Thoracic aorta (tissue), 2 donors: ENCODE measurements at regions not wholly inside any gene's neighbourhood (a gene's known extent, or its start where the extent isn't known, plus 50 kb on each side); places are given as distances from the start of the nearest gene placed in this dataset.
"Not testable (repeated sequence)": the region's sequence is repeated elsewhere in the genome, so short reads cannot be mapped to it uniquely, and the experiment has no call there.

Source experiments
- ATAC-seq: fragments of 150-250 bp; one replicate; pipeline ENCODE4 v1.8.0; 2017; ENCODE audit warnings: low read depth; ENCODE audit not compliant: insufficient number of reproducible peaks, low FRiP score
- DNase-seq: peaks from one replicate; pipeline ENCODE4 v3.0.0-alpha.2; 2020; ENCODE audit warnings: low spot score
- H3K27ac ChIP-seq, 2 donors: fragments of 200-600 bp; sonication (generic); 1 replicate in 1 of 2; 2 replicates in 1 of 2; pipeline ENCODE4 v1.5.1; 2016; ENCODE audit warnings: mild to moderate bottlenecking in 2 of 2, moderate library complexity in 2 of 2
- H3K27me3 ChIP-seq: fragments of 200-600 bp; sonication (generic); replicated peaks from 2 replicates; pipeline ENCODE4 v1.6.0; 2016; ENCODE audit warnings: mild to moderate bottlenecking; ENCODE audit not compliant: insufficient read depth
- H3K36me3 ChIP-seq: fragments of 200-600 bp; sonication (generic); one replicate; pipeline ENCODE4 v1.5.1; 2016
- H3K4me1 ChIP-seq, 2 donors: fragments of 200-600 bp; sonication (generic); 1 replicate in 1 of 2; 2 replicates in 1 of 2; pipeline versions ENCODE4 v1.5.1 to v1.6.0; 2016; ENCODE audit warnings: low read depth in 2 of 2, mild to moderate bottlenecking in 1 of 2; ENCODE audit not compliant: control insufficient read depth in 1 of 2
- H3K4me3 ChIP-seq: fragments of 200-600 bp; sonication (generic); 2 replicates; pipeline ENCODE4 v1.5.1; 2016; ENCODE audit warnings: mild to moderate bottlenecking
- H3K9me3 ChIP-seq: fragments of 200-600 bp; sonication (generic); 2 replicates; pipeline ENCODE4 v1.5.1; 2016
- CTCF ChIP-seq: fragments of 200-600 bp; sonication (generic); IDR thresholded peaks from one replicate; pipeline ENCODE4 v1.5.1; 2019; ENCODE audit warnings: antibody characterized with exemption

GRCh38 chr6:103356531-103356930 lies 1503.2 kb downstream of the HACE1 start:
- Histone ChIP-seq H3K36me3 (no peaks in the 10 kb centered on the region), H3K27me3 (no peaks in the 10 kb centered on the region), H3K27ac (no peak overlapping the region), H3K4me1 (no peaks in the 10 kb centered on the region), H3K9me3 (no peaks in the 10 kb centered on the region), H3K4me3 (no peak overlapping the region)
- no peak for ATAC-seq
- DNase-seq = no peak
- no peak for TF ChIP-seq CTCF

GRCh38 chr6:103344554-103345163 lies 1515.1 kb downstream of the HACE1 start:
- no peaks in the 10 kb centered on the region for H3K4me1 ChIP-seq
- no peak for TF ChIP-seq CTCF
- DNase-seq (no peak), ATAC-seq (no peak)
- no peaks in the 10 kb centered on the region for H3K9me3 ChIP-seq
- H3K27ac ChIP-seq = no peak overlapping the region
- H3K27me3 ChIP-seq = no peaks in the 10 kb centered on the region
- no peaks in the 10 kb centered on the region for H3K36me3 ChIP-seq
- no peak overlapping the region for H3K4me3 ChIP-seq

DNA sequence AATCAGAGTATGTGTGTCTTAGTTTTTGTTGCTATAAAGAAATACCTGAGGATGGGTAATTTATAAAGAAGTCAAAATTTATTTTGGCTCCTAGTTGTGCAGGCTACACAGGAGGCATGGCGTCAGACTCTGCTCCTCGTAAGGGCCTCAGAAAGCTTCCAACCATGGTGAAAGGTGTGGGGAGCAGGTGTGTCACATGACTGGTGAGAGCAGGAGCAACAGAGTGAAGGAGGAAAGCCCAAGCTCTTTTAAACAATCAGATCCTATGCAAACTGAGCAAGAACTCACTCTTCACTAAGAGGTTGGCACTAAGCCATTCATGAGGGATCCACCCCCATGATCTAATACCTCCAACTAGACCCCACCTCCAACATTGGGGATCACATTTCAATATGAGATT lies 1524.3 kb downstream of the HACE1 start:
- no peak for DNase-seq
- ATAC-seq = no peak
- no peak for TF ChIP-seq CTCF
- Histone ChIP-seq H3K27ac (no peak overlapping the region), H3K4me1 (no peaks in the 10 kb centered on the region), H3K4me3 (no peak overlapping the region), H3K36me3 (no peaks in the 10 kb centered on the region), H3K9me3 (no peaks in the 10 kb centered on the region), H3K27me3 (no peaks in the 10 kb centered on the region)

DNA sequence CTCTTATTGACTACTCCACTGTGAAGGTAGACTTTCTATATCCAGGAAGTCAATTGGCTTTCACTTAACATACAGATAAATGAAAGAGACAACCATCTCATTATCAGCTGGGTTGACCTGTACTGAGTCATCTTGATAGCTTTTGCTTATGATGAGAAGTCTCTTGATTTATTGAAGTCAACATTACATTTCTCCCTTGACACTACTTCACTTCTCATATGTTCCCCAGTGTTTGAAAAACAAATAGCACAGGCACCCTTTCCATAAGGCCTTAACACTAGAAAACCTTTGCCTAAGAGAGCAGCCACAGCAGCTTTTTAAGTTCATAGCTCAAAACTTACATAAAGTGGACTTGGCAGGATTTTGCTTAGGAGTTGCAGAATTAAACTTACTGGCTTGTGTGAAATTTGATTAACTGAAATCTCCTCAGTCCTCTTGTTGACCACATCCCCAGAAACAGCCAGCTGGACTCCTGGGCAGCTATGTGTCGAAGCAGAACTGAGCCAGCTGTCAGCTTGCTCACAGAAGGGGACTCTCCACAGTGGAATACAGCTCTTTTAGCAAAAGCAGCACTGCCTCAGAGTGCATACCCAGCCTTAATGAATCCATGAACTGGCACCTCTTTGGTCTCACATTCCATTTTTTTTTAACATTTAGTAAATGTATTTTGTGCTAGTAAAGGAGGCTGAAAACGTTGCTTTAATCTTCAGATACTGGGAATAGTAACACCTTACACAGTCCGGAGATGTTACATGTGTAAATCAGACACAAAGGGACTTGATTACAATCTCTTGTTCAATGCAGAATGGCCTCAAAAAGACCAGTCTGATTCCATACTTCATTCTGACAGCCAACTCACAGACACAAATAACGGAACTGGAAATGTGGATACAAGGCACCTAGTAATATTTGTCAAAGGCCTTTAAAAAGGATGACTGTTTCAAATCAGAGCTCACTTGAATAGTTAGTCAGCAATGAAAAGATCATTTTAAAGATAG lies 1532.7 kb downstream of the HACE1 start:
- ATAC-seq (no peak), DNase-seq (no peak)
- no peak for TF ChIP-seq CTCF
- no peak overlapping the region for H3K4me3 ChIP-seq
- no peaks in the 10 kb centered on the region for H3K9me3 ChIP-seq
- no peak overlapping the region for H3K27ac ChIP-seq
- H3K36me3 ChIP-seq = no peaks in the 10 kb centered on the region
- H3K4me1 ChIP-seq = no peaks in the 10 kb centered on the region
- no peaks in the 10 kb centered on the region for H3K27me3 ChIP-seq

- H3K36me3 ChIP-seq = no peaks in the 10 kb centered on the region
- no peak for TF ChIP-seq CTCF
- no peak for DNase-seq
- no peaks in the 10 kb centered on the region for H3K27me3 ChIP-seq
- no peak overlapping the region for H3K27ac ChIP-seq
- H3K9me3 ChIP-seq = no peaks in the 10 kb centered on the region
- no peaks in the 10 kb centered on the region for H3K4me1 ChIP-seq
- no peak for ATAC-seq
- H3K4me3 ChIP-seq = no peak overlapping the region
Measured at GRCh38 chr6:103313432-103313831, 1546.3 kb downstream of the HACE1 start.

- not testable (repeated sequence) for H3K27me3 ChIP-seq, ATAC-seq, H3K4me1 ChIP-seq, H3K27ac ChIP-seq, H3K9me3 ChIP-seq, H3K36me3 ChIP-seq, DNase-seq, H3K4me3 ChIP-seq
Measured at GRCh38 chr6:103294376-103294775, 1565.3 kb downstream of the HACE1 start.
